Lower leg skin (tissue), 3 donors: ENCODE measurements at regions not wholly inside any gene's neighbourhood (a gene's known extent, or its start where the extent isn't known, plus 50 kb on each side); places are given as distances from the start of the nearest gene placed in this dataset.

Experiments used
- CTCF ChIP-seq, 3 donors: fragments of 450-650 bp; IDR thresholded peaks; one replicate each; pipeline ENCODE4 v1.5.1; 2016; ENCODE audit warnings: antibody characterized with exemption in 3 of 3, mild to moderate bottlenecking in 3 of 3, moderate library complexity in 2 of 3
- POLR2A ChIP-seq, 2 donors: fragments of 450-650 bp; IDR thresholded peaks; one replicate each; pipeline ENCODE4 v1.6.1; 2016 to 2017; ENCODE audit warnings: antibody characterized with exemption in 2 of 2, mild to moderate bottlenecking in 1 of 2, moderate library complexity in 1 of 2

- no peak for TF ChIP-seq CTCF (IDR thresholded peaks at IDR 0.05)
- TF ChIP-seq POLR2A (IDR thresholded peaks at IDR 0.05) = no peak
Measured at GRCh38 chr15:77552066-77552465, 80.6 kb downstream of the LINGO1 start.
